LNCaP clone FGC (cell line): ENCODE measurements at regions not wholly inside any gene's neighbourhood (a gene's known extent, or its start where the extent isn't known, plus 50 kb on each side); places are given as distances from the start of the nearest gene placed in this dataset.

Source experiments
- DNase-seq: peaks from one replicate; pipeline ENCODE4 v3.0.0-alpha.2; 2011; ENCODE audit warnings: low read depth
- H3K4me3 ChIP-seq: 2 replicates; pipeline ENCODE4 v1.5.1; 2011; ENCODE audit warnings: mild to moderate bottlenecking, low read depth, low read length, control low read depth
- TF ChIP-seq, protein P1 (sequence below): IDR thresholded peaks from 2 replicates; pipeline ENCODE4 v1.5.1; 2012; ENCODE audit warnings: mild to moderate bottlenecking; ENCODE audit not compliant: control insufficient read depth, insufficient read depth; ENCODE audit errors: extremely low read depth

DNA sequence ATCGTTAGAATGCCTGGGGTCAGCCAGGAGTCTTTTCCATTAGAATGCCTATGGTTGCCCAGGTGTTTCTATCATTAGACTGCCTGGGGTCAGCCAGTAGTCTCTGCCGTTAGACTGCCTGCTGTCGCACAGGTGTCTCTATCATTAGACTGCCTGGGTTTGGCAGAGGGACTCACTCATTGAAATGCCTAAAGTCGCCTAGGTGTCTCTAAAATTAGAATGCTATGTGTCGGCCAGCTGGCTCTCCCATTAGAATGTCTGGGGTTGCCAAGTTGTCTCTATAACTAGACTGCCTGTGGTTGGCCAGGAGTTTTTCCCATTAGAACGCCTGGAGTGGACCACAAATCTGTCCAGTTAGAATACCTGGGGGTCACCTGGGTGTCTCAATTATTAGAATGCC is 2266.5 kb downstream of the TP53TG3F start:
- DNase-seq, result no peak
- no peak overlapping the region for H3K4me3 ChIP-seq
- TF ChIP-seq, protein P1, sequence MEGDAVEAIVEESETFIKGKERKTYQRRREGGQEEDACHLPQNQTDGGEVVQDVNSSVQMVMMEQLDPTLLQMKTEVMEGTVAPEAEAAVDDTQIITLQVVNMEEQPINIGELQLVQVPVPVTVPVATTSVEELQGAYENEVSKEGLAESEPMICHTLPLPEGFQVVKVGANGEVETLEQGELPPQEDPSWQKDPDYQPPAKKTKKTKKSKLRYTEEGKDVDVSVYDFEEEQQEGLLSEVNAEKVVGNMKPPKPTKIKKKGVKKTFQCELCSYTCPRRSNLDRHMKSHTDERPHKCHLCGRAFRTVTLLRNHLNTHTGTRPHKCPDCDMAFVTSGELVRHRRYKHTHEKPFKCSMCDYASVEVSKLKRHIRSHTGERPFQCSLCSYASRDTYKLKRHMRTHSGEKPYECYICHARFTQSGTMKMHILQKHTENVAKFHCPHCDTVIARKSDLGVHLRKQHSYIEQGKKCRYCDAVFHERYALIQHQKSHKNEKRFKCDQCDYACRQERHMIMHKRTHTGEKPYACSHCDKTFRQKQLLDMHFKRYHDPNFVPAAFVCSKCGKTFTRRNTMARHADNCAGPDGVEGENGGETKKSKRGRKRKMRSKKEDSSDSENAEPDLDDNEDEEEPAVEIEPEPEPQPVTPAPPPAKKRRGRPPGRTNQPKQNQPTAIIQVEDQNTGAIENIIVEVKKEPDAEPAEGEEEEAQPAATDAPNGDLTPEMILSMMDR, result no peak

GRCh38 chr16:35730251-35730650 is 2270.8 kb downstream of the TP53TG3F start:
- H3K4me3 ChIP-seq, result no peak overlapping the region
- TF ChIP-seq, protein P1, result no peak
- no peak for DNase-seq

GRCh38 chr16:35731341-35732040 is 2272.1 kb downstream of the TP53TG3F start:
- TF ChIP-seq, protein P1, result no peak
- H3K4me3 ChIP-seq, result no peak overlapping the region

GRCh38 chr16:35732046-35732810 is 2272.8 kb downstream of the TP53TG3F start:
- H3K4me3 ChIP-seq, result no peak overlapping the region
- DNase-seq, result no peak
- TF ChIP-seq, protein P1, result no peak

More at GRCh38 chr16:35731341-35732040, 2272.1 kb downstream of the TP53TG3F start:
- no peak for DNase-seq

- TF ChIP-seq, protein P1, result no peak
- H3K4me3 ChIP-seq, result no peak overlapping the region
- DNase-seq, result no peak
Observed at GRCh38 chr16:35733278-35733965, 2274.0 kb downstream of the TP53TG3F start.

GRCh38 chr16:35733971-35734702 is 2274.7 kb downstream of the TP53TG3F start:
- no peak overlapping the region for H3K4me3 ChIP-seq
- no peak for DNase-seq
- TF ChIP-seq, protein P1, result no peak
